Effector memory CD8-positive, alpha-beta T cell (primary cell): ENCODE measurements at regions not wholly inside any gene's neighbourhood (a gene's known extent, or its start where the extent isn't known, plus 50 kb on each side); places are given as distances from the start of the nearest gene placed in this dataset.
"Not testable (repeated sequence)": the region's sequence is repeated elsewhere in the genome, so short reads cannot be mapped to it uniquely, and the experiment has no call there.

ENCODE experiments used
- ATAC-seq: fragments of 150-1000 bp; cut with Tn5 transposase; replicated peaks from 2 replicates; pipeline ENCODE4 v1.10.0; 2021; ENCODE audit warnings: mild to moderate bottlenecking, moderate library complexity
- DNase-seq, 3 experiments: peaks; one replicate each; pipeline ENCODE4 v3.0.0; 2021
- H3K27ac Mint-ChIP-seq, 2 donors: one replicate each; pipeline ENCODE4 v1.8.0; 2022; ENCODE audit warnings: mild to moderate bottlenecking in 2 of 2, mixed read lengths in 2 of 2, moderate library complexity in 2 of 2
- H3K27me3 Mint-ChIP-seq, 2 donors: one replicate each; pipeline ENCODE4 v1.8.0; 2022; ENCODE audit warnings: mixed read lengths in 2 of 2
- H3K36me3 Mint-ChIP-seq: one replicate; pipeline ENCODE4 v1.8.0; 2022; ENCODE audit warnings: mild to moderate bottlenecking, moderate library complexity, mixed read lengths; ENCODE audit not compliant: insufficient read depth
- H3K4me1 Mint-ChIP-seq, 2 donors: one replicate each; pipeline ENCODE4 v1.8.0; 2022; ENCODE audit warnings: low read depth in 2 of 2, mixed read lengths in 2 of 2
- H3K4me3 Mint-ChIP-seq, 2 donors: one replicate each; pipeline ENCODE4 v1.8.0; 2022; ENCODE audit warnings: mild to moderate bottlenecking in 2 of 2, mixed read lengths in 2 of 2, moderate library complexity in 2 of 2
- H3K9me3 Mint-ChIP-seq, 2 donors: one replicate each; pipeline ENCODE4 v1.8.0; 2022; ENCODE audit warnings: mixed read lengths in 2 of 2

DNA sequence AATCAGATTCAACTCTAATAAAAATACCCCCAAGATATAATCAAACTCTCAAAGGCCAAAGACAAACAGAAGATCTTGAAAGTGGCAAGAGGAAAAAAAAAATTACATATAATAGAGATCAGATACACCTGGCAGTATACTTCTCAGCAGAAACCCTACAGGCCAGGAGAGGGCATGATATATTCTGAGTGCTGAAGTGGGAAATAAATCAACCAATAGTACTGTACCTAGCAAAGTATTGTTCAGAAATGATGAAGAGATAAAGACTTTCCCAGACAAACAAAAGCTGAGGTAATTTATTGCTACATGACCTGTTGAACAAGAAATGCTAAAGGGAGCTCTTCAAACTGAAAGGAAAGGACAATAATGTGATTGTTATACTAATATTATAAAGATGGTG lies 291.9 kb downstream of the SH2D4B start:
- Mint-ChIP-seq H3K4me3 (no peak overlapping the region), H3K27me3 (no peaks in the 10 kb centered on the region), H3K27ac (no peak overlapping the region), H3K36me3 (no peaks in the 10 kb centered on the region), H3K4me1 (no peaks in the 10 kb centered on the region), H3K9me3 (peaks cover 1 to 11% of the 10 kb centered on the region in 2 donors)
- ATAC-seq (no peak), DNase-seq (no peak)

DNA sequence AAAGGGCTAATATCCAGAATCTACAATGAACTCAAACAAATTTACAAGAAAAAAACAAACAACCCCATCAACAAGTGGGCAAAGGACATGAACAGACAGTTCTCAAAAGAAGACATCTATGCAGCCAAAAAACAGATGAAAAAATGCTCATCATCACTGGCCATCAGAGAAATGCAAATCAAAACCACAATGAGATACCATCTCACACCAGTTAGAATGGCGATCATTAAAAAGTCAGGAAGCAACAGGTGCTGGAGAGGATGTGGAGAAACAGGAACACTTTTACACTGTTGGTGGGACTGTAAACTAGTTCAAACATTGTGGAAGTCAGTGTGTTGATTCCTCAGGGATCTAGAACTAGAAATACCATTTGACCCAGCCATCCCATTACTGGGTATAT lies 295.0 kb downstream of the SH2D4B start:
- DNase-seq, H3K27me3 Mint-ChIP-seq, H3K27ac Mint-ChIP-seq, ATAC-seq, H3K4me1 Mint-ChIP-seq, H3K36me3 Mint-ChIP-seq, H3K4me3 Mint-ChIP-seq: not testable (repeated sequence)
- peaks cover 1 to 11% of the 10 kb centered on the region in 2 donors for H3K9me3 Mint-ChIP-seq

DNA sequence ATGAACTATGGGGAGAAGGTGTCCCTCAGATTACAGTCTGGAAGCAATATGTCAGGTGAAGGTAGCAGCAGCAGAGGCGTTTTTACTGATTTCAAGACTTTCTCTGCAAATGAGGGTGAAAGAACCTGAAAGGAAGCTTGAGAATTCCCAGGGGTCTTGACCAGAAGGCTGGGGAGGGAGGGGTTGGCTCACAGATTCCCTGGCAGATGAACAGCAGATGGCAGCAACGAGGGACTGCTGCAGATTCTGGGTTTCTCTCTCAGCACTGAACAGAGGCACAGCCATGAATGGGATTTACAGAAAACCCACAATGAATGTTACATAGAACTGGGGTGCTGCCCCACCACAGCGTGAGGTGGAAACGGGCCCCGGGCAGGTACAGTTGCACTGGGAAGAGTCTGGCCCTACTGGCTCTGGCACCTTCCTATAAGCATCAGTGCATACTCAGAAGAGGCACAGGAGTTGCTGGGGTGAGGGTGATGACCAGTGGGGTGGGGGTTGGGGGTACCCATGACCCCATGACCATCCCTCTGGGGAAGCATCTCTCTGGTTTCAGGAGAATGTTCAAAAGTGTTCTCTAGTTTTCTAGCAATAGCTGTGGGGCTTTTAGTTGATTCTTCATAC lies 317.8 kb downstream of the SH2D4B start:
- Mint-ChIP-seq H3K27ac (no peak overlapping the region), H3K9me3 (no peaks in the 10 kb centered on the region), H3K4me3 (no peak overlapping the region), H3K4me1 (no peaks in the 10 kb centered on the region), H3K27me3 (peaks cover 0 to 9% of the 10 kb centered on the region in 2 donors), H3K36me3 (no peaks in the 10 kb centered on the region)
- DNase-seq, result no peak
- no peak for ATAC-seq

DNA sequence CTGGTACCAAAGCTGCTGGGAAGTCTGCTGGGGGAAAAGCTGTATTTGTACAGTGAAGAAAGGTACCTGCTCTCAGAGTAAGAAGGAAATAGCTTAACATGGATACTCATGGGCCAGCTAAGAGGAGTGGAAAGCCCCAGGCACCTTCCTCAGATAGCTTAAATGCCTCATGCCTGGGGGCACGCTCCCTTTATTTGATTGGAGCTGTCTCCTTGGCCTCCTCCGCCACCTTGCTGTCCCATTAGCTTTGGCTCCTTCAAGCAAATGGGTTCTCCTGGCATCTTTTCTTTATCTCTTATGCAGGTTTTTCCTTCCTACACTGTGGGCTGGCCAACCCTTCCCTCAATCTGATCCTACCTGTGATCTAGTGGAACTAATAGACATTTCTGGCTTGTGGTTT lies 318.5 kb downstream of the SH2D4B start:
- Mint-ChIP-seq H3K9me3 (no peaks in the 10 kb centered on the region), H3K4me1 (no peaks in the 10 kb centered on the region), H3K4me3 (no peak overlapping the region), H3K27me3 (peaks cover 0 to 9% of the 10 kb centered on the region in 2 donors), H3K36me3 (no peaks in the 10 kb centered on the region), H3K27ac (no peak overlapping the region)
- no peak for DNase-seq
- ATAC-seq, result no peak

DNA sequence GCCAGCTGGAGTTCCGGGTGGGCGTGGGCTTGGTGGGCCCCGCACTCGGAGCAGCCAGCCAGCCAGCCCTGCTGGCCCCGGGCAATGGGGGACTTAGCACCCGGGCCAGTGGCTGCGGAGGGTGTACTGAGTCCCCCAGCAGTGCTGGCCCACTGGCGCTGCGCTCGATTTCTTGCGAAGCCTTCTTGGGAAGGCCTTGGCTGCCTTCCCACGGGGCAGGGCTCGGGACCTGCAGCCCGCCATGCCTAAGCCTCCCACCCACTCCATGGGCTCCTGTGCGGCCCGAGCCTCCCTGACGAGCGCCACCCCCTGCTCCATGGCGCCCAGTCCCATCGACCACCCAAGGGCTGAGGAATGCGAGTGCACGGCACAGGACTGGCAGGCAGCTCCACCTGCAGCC lies 321.6 kb downstream of the SH2D4B start:
- not testable (repeated sequence) for H3K27ac Mint-ChIP-seq, H3K4me1 Mint-ChIP-seq, ATAC-seq, DNase-seq, H3K27me3 Mint-ChIP-seq, H3K4me3 Mint-ChIP-seq, H3K9me3 Mint-ChIP-seq, H3K36me3 Mint-ChIP-seq

DNA sequence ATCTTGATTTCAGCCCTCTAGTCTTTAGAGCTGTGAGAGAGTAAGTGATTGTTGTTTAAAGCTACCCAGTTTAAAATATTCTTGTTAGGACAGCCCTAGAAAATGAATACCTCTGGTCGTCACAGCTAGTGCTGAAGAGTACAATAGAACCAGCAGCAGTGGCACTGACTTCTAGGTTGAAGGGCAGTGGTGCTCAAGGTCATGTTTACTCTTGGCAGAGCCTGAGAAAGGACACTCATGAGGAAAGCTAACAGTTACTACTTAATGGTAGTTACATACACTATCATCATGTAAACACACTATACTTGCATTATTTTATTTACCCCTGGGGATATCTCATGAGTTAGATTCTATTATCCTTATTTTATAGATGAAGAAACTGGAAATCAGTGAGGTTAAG lies 323.0 kb downstream of the SH2D4B start:
- H3K36me3 Mint-ChIP-seq, result no peaks in the 10 kb centered on the region
- ATAC-seq, result no peak
- no peak for DNase-seq
- H3K27me3 Mint-ChIP-seq, result no peaks in the 10 kb centered on the region
- no peak overlapping the region for H3K27ac Mint-ChIP-seq
- no peaks in the 10 kb centered on the region for H3K4me1 Mint-ChIP-seq
- no peak overlapping the region for H3K4me3 Mint-ChIP-seq
- H3K9me3 Mint-ChIP-seq, result no peaks in the 10 kb centered on the region

DNA sequence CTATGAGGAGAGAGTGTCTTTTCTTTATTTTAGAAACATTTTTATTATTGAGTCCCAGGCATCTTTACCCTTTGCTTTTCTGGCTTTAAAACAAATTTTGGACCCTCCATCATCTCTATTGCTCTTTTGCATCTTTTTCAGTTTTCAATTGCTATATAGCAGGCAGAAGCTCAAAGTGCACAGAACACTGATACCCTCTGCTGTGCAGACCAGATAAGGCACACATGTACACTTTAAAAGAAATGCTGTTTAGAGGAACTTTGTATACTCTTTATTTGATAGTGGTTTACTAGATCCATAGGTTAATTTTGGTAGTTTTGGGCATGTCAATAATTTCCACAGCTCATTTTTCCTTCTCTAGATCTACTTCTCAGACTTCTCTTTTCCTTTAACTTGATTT lies 324.2 kb downstream of the SH2D4B start:
- no peak overlapping the region for H3K27ac Mint-ChIP-seq
- no peak overlapping the region for H3K4me3 Mint-ChIP-seq
- no peaks in the 10 kb centered on the region for H3K4me1 Mint-ChIP-seq
- H3K36me3 Mint-ChIP-seq, result no peaks in the 10 kb centered on the region
- no peaks in the 10 kb centered on the region for H3K27me3 Mint-ChIP-seq
- no peak for DNase-seq
- H3K9me3 Mint-ChIP-seq, result peaks cover 0 to 2% of the 10 kb centered on the region in 2 donors
- ATAC-seq, result no peak

DNA sequence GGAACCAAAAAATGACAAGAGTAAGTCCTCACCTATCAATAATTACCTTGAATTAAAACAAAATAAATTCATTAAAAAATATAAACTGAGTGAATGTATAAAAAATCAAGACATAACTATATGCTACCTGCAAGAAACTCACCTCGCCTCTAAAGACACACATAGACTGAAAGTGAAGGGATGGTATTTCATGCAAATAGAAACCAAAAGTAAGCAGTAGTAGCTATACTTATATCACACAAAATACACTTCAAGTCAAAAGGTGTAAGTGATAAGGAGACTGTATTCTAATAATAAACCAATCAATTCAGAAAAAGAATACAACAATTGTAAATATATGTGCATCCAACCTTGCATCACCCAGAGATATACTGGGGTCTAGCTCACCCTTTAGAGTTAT lies 332.6 kb downstream of the SH2D4B start:
- no peaks in the 10 kb centered on the region for H3K36me3 Mint-ChIP-seq
- H3K27me3 Mint-ChIP-seq, result peaks cover 0 to 11% of the 10 kb centered on the region in 2 donors
- no peak overlapping the region for H3K27ac Mint-ChIP-seq

DNA sequence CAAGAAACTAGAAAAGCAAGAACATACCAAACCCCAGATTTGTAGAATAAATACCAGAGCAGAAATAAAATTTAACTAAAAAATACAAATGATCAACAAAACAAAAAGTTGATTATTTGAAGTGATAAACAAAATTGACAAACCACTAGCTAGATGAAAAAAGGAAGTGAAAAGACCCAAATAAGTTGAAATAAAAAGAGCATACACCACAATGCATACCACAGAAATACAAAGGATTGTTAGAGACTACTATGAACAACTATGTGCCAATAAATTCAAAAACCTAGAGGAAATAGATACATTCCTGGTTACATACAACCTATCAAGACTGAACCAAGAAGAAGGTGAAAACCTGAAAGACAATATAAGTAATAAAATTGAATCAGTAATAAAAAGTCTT lies 333.4 kb downstream of the SH2D4B start:
- Mint-ChIP-seq H3K27ac (no peak overlapping the region), H3K27me3 (peaks cover 0 to 11% of the 10 kb centered on the region in 2 donors), H3K4me3 (no peak overlapping the region), H3K36me3 (no peaks in the 10 kb centered on the region), H3K9me3 (peaks cover 5 to 9% of the 10 kb centered on the region in 2 donors), H3K4me1 (no peaks in the 10 kb centered on the region)
- ATAC-seq, result no peak
- DNase-seq, result no peak

More for the DNA sequence above, 332.6 kb downstream of the SH2D4B start:
- H3K4me3 Mint-ChIP-seq, result no peak overlapping the region
- no peak for DNase-seq
- H3K4me1 Mint-ChIP-seq, result no peaks in the 10 kb centered on the region
- peaks cover 5 to 9% of the 10 kb centered on the region in 2 donors for H3K9me3 Mint-ChIP-seq
- ATAC-seq, result no peak

DNA sequence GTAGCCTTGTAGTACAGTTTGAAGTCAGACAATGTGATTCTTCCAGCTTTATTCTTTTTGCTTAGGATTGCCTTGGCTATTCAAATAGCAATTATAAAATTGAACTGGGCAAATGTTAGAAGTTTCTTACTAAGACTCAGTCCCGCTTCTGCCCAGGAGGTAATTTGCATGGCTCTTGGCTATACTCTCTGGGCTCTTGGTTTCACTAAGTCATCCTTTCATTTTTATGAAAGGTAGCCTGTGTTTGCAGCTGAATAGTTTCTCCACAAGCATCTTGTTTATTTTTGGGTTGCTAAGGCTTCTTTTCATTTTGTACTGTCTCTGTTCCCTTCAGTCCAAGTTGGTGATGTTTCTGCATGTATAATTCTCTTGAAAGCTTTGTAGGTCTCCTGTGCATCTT lies 340.6 kb downstream of the SH2D4B start:
- Mint-ChIP-seq H3K9me3 (peaks cover 1 to 4% of the 10 kb centered on the region in 2 donors), H3K27ac (no peak overlapping the region), H3K27me3 (no peaks in the 10 kb centered on the region), H3K4me3 (no peak overlapping the region), H3K36me3 (no peaks in the 10 kb centered on the region), H3K4me1 (no peaks in the 10 kb centered on the region)
- ATAC-seq (no peak), DNase-seq (no peak)

DNA sequence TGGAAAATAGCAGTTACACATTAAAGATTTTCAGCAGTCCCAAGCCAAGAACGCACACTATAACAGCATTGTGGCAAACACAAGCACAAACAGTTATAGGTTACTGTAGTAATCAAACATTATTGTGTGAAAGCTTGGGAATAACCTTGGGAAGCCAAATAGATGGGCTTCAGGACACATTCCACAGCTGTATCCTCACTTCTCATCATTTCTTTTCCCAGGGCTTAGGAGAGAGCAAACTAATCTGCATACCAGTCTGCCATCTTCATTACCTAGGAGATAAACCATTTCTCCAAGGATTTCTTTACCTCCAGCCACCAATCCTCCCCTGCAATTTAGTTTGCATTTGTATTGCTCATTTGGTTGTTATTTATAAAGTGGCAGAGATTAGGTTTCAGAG lies 352.4 kb downstream of the SH2D4B start:
- Mint-ChIP-seq H3K27me3 (no peaks in the 10 kb centered on the region), H3K36me3 (no peaks in the 10 kb centered on the region), H3K4me3 (no peak overlapping the region), H3K9me3 (no peaks in the 10 kb centered on the region), H3K27ac (no peak overlapping the region), H3K4me1 (no peaks in the 10 kb centered on the region)
- ATAC-seq, result no peak
- DNase-seq, result no peak

DNA sequence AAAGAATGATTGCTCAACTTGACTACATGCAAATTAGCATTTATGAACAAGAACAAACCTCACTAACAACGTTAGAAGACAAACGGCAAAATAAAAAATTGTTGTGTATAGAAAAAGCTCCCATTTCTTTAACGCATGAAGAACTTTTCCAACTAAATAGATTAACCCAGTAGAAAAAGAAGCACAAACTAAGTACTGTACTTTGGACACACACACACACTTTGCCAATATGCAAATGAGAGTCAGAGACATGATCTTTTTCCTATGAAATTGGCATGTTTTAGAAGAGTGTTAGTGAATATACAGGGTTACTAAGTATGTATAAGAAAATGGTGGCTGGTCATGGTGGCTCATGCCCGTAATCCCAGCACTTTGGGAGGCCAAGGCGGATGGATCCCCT lies 355.6 kb downstream of the SH2D4B start:
- Mint-ChIP-seq H3K36me3 (no peaks in the 10 kb centered on the region), H3K4me1 (no peaks in the 10 kb centered on the region), H3K27me3 (no peaks in the 10 kb centered on the region), H3K27ac (no peak overlapping the region), H3K4me3 (no peak overlapping the region), H3K9me3 (no peaks in the 10 kb centered on the region)
- DNase-seq (no peak), ATAC-seq (no peak)

DNA sequence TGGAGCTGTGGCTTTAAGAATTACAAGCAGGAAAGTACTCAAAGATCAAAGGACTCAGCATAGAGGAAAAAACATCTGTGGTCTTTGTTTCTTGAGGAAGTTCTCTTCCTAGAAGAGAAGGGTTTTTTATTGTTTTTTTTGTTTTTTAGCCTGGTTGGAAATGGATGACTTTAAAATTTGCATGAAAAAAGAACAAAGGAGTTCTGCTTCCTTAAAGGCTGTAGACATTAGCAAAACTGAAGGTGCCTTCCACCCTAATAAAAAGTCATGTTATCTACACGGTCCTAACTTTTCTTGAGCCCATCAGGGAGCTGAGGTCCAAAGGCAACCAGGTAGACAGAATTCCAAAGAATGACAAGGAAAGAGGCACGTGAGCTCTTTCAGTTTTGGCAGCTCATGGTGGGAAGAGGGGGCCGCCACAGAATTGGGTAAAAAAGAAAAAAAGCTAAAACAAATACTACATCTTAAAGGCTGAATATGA lies 356.6 kb downstream of the SH2D4B start:
- no peak for DNase-seq
- no peaks in the 10 kb centered on the region for H3K4me1 Mint-ChIP-seq
- no peak overlapping the region for H3K4me3 Mint-ChIP-seq
- no peaks in the 10 kb centered on the region for H3K27me3 Mint-ChIP-seq
- no peaks in the 10 kb centered on the region for H3K9me3 Mint-ChIP-seq
- ATAC-seq, result no peak
- H3K36me3 Mint-ChIP-seq, result no peaks in the 10 kb centered on the region
- no peak overlapping the region for H3K27ac Mint-ChIP-seq

DNA sequence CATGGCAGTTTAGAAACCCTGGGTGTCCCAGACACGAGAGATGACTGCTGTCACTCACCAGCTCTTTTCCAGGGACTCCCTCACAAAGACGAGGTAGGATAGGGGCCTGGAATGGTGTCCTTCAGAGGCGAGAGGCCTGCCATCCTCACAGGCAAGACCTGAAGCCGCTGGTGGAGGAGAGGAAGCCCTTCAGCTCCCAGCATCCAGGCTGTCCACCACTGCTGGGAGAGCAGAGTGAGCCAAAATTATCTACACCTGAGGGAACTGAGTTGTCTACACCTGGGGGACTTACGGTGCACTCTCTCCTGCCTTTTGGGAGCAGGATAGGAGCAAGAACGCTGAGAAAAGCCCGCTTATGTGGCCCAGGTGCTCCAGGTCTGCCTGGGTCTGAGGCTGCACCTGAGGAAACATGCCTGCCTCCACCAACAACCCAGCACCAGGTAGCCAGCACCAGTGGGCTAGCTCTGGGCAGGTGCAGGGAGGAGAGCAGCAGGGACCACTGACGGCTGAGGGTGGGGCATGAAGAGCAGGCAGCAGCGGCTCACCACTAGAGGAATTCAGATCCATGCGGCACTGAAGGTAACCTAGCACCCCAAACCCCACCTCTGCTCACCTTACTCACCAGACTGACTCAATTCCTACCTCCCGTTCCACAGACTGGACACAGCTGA lies 357.2 kb downstream of the SH2D4B start:
- no peak overlapping the region for H3K4me3 Mint-ChIP-seq
- no peak overlapping the region for H3K27ac Mint-ChIP-seq
- H3K36me3 Mint-ChIP-seq, result no peaks in the 10 kb centered on the region
- no peak for ATAC-seq
- DNase-seq, result no peak
- no peaks in the 10 kb centered on the region for H3K9me3 Mint-ChIP-seq
- no peaks in the 10 kb centered on the region for H3K27me3 Mint-ChIP-seq
- H3K4me1 Mint-ChIP-seq, result no peaks in the 10 kb centered on the region
